GM23338 (cell line): ENCODE measurements at regions not wholly inside any gene's neighbourhood (a gene's known extent, or its start where the extent isn't known, plus 50 kb on each side); places are given as distances from the start of the nearest gene placed in this dataset.

Experiments
- CTCF ChIP-seq, 2 experiments: fragments of 200-600 bp in 1 of 2; sonication (generic) in 1 of 2; conservative IDR thresholded peaks; 2 replicates each; pipeline versions ENCODE4 v1.5.1 to v1.6.1; 2016 to 2017; ENCODE audit warnings: antibody characterized with exemption in 2 of 2, low read depth in 2 of 2, mild to moderate bottlenecking in 2 of 2, moderate library complexity in 1 of 2
- TF ChIP-seq, protein P1 (sequence below): IDR thresholded peaks from one replicate; pipeline ENCODE4 v1.6.1; 2018; ENCODE audit warnings: antibody characterized with exemption; ENCODE audit not compliant: unreplicated experiment

- no peak for TF ChIP-seq CTCF (conservative IDR thresholded peaks at IDR 0.05; ENCODE audit: low read depth in 2 of 2)
- TF ChIP-seq, protein P1, sequence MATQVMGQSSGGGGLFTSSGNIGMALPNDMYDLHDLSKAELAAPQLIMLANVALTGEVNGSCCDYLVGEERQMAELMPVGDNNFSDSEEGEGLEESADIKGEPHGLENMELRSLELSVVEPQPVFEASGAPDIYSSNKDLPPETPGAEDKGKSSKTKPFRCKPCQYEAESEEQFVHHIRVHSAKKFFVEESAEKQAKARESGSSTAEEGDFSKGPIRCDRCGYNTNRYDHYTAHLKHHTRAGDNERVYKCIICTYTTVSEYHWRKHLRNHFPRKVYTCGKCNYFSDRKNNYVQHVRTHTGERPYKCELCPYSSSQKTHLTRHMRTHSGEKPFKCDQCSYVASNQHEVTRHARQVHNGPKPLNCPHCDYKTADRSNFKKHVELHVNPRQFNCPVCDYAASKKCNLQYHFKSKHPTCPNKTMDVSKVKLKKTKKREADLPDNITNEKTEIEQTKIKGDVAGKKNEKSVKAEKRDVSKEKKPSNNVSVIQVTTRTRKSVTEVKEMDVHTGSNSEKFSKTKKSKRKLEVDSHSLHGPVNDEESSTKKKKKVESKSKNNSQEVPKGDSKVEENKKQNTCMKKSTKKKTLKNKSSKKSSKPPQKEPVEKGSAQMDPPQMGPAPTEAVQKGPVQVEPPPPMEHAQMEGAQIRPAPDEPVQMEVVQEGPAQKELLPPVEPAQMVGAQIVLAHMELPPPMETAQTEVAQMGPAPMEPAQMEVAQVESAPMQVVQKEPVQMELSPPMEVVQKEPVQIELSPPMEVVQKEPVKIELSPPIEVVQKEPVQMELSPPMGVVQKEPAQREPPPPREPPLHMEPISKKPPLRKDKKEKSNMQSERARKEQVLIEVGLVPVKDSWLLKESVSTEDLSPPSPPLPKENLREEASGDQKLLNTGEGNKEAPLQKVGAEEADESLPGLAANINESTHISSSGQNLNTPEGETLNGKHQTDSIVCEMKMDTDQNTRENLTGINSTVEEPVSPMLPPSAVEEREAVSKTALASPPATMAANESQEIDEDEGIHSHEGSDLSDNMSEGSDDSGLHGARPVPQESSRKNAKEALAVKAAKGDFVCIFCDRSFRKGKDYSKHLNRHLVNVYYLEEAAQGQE: no peak
Observed at GRCh38 chr4:72814241-72814640, 245.2 kb upstream of the ADAMTS3 start.
